GM19035 (cell line): ENCODE measurements at regions not wholly inside any gene's neighbourhood (a gene's known extent, or its start where the extent isn't known, plus 50 kb on each side); places are given as distances from the start of the nearest gene placed in this dataset.
"Not testable (repeated sequence)": the region's sequence is repeated elsewhere in the genome, so short reads cannot be mapped to it uniquely, and the experiment has no call there.

Source experiments
- ATAC-seq: cut with Tn5 transposase; IDR thresholded peaks from one replicate; pipeline ENCODE4 v1.9.1; 2021; ENCODE audit not compliant: unreplicated experiment

DNA sequence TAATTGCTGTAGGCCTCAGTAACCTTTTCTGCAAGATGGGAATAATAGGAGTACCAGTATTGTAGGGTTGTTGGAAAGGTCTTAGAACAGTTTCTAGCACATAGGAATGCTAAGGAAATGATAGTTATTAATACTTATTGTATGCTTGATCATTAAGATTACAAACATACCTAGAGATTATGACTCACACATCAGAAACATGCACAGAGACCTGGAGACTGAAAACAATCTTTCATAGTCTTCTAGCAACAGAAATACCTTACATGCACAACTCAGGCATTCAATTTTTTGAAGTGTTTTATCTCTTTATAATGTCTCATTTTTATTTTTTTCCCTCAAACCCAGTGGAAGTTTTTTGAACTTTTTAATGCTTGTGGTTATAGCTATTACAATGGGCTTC, 104.4 kb upstream of the ZBTB20 start:
- ATAC-seq, result no peak

DNA sequence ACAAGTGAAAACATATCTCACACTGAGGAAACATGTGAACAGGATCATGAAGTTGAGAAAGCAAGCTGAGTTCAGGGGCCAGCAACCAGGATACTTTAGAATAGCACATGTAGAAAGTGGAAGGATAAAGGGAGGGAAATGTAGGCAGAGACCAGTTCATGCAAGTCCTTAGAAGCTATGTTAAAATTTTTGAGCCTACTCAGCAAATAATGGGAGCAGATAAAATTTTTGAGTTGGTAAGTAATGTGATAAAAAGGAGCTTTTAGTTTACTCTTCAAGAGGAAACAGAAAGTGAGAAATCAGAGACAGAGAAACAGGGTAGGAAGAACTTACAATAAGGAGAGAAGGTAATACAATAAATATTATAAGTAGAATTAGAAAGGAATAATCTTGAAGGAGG, 105.6 kb upstream of the ZBTB20 start:
- no peak for ATAC-seq

DNA sequence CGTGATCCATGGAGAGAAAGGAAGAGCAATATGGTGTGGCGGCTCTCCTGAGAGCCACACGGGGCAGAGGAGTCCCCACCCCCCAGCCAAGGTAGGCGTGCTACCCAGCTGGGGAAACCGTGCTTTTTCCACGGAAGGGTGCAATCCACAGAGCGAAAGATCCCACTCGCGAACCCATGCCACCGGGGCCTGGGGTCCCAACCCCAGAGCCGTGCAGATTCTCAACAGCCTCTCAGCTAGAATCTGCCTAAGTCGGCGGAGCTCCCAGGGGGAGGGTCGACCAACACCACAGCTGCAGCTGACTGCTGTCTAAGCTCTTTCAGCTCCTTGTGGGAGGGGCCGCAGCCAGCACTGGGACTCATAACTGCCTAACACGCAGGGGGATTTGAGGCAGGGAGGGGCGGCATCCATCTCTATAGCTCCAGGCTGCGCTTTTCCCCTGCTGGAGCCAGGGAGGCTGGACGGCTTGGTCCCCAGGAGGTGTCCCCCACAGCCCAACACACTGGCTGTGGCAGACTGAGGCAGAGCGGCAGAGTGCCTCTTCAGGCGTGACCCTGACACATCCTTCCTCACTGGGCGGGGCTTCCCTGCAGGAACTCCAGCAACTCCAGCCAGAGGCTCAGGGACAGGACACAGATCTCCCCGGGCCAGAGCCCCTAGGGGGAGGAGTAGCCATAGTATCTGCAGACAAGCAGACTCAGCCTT, 107.6 kb upstream of the ZBTB20 start:
- no peak for ATAC-seq

DNA sequence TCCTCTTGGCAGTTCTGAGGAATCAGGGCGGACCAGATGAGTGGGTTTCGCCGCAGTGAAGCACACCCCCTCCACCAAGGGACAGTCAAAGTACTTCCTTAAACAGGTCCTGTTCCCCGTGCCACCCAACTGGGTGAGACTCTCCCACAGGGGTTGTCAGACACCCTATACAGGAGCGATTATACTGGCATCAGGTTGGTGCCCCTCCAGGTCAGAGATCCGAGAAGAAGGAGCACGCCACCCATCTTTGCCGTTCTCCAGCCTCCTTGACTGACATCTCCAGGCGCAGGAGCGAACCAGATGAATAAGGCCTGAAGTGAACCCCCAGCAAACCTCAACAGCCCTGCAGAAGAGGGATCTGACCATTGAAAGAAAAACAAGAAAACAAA, 108.1 kb upstream of the ZBTB20 start:
- ATAC-seq, result no peak

- ATAC-seq, result no peak
Observed at GRCh38 chr3:115270849-115271248, 123.8 kb upstream of the ZBTB20 start.

DNA sequence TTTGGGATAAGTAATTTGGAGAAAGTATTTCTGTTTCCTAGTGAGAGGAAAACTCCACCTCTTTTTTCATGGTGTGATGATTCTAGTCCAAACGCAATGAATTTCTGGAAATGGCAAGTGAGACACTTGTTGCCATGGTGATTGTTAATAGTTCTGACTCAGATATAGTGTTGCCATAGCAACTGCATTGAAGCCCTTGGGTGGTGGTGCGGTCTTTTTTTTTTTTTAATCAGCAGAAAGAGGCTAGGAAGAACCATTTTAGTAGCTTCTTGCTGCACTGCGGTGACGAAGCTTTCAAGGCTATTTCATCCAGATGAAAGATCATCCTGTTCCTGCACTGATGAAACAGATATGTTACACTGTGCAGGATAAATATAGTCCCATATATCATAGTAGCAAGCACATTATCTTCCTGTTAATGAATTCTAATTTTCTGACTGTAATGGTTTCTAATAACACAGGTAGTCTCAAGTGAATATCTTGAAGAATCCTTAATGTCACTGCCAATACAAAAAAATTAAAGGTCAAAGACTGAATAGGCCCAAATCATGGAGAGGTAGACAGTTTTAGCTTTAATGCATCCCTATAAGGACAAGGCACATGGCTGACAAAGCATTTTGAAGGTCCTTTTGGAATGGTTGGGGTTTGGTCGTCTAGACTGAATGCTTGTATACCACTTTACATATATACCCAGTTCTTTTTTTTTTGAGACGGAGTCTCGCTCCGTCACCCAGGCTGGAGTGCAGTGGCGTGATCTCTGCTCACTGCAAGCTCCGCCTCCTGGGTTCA, 125.1 kb upstream of the ZBTB20 start:
- no peak for ATAC-seq

GRCh38 chr3:115275896-115276295, 128.8 kb upstream of the ZBTB20 start:
- ATAC-seq, result no peak

GRCh38 chr3:115279939-115280338, 132.9 kb upstream of the ZBTB20 start:
- no peak for ATAC-seq

GRCh38 chr3:115280506-115280905, 133.4 kb upstream of the ZBTB20 start:
- ATAC-seq, result no peak

DNA sequence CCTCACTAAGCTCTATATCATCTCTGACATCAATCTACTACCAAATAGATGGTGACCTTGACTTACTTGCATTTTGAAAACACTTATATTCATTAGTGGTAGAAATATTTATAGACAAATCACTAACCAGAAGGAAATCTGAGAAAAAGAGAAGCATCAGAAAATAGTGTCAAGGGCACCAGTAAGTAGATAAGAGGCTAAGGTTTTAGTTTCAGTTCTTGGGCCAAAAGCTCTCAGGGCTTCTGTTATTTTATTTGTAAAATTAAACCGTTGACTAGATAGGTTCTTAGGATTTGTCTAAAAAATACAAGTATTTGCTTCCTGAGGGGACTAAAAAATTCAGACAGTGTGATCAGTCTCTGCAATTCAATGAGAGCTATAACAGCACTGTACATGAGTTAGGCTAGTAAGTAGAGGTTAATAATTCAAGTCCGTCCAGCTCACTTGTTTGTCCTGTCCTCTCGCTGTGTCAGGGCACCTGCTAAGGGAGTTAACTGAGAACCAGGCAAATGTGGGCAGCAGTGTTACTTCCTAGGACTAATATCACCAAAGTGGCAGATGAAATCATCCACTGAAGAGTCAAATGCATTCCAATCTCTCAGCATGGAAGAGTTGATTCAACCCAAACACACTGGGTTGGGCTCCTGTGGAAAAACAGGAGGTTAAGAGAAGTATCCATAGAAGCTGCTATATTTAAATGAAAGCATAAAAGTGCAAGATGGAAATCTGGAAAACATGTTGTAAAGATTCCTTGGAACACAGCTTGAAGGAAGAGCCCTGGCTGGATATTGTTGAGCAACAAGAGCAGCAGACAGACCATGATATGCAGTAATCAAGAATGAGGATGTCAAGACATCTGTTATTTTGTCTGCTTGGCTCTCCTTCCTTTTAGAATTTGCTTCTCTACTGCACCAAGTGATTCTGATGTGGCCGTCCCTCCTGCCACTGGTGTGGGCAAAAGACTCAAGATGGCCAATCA, 134.9 kb upstream of the ZBTB20 start:
- no peak for ATAC-seq

DNA sequence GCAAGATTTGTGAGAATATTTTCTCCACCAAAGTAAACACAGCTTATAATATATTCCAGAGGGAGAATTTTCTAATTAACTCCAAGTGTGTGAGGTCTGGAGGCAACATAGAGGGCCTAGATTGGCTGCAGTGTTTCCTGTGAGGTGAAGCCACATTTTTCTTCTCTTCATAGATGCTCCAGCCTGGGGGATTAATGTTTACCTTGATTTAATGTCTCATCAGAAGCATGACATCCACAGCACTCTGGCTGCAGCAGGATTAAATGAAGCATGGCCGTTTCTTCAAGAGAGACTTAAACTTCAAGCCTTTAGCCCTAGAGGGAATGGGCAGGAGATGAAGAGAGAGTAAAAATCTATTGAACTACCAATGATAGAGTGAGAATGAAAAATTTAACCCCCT, 137.9 kb upstream of the ZBTB20 start:
- no peak for ATAC-seq

GRCh38 chr3:115286529-115287197, 139.6 kb upstream of the ZBTB20 start:
- ATAC-seq, result no peak

DNA sequence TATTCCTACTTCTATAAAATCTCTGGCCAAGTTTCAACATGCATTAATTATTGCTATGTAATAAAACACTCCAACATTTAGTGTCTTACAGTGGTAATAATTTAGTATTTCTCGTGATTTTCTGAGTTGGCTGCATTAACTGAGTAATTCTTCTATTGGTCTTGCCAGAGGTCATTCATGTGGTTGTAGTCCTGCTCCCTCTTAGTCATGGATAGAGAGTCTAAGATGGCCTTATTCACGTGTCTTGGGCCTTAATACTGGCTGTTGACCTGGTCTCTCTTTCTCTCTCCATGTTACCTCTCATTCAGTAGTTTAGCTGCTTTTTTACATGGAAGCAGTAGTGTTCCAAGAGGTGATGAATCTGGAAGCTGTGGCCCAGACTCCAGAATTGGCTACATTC, 140.1 kb upstream of the ZBTB20 start:
- ATAC-seq, result no peak

DNA sequence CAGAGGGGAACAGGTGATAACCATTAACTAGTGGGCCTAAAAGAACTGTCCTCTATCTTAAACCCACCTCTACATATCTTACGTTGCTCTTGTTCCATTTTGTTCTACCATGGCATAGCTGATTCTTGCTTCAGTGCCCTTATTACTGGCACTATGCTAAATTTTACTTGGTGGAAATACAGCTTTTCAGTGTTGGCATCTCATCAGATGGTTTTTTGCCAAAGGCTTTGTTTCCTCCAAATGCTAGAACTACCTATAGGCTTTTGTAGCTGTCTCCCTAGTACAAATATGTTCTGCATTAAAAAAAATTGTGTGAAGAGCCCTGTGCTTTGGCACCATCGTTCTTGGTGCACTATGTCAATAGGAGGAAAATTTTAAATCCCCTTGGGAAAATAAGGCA, 145.0 kb upstream of the ZBTB20 start:
- no peak for ATAC-seq

DNA sequence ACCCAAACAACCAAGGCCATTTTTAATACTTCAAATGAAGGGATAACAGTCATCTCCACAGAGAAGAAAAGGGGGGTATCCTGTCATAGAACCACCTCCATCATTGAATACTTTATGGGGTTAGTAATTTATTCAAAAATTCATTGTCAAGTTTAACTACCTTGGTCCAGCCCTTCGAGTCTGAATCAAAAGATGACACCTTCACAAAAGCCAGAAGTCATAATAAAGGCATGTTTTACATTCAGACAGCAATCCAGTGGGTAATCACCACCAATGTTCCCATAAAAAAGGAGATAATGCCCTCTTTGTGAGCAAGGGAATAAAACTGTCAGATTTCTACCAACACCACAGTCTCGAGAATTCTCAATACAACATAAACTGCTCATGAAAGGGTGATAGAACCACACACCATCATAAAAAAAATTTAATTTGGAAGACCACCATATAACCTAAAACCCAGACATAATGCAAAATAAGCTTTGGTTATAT, 145.6 kb upstream of the ZBTB20 start:
- ATAC-seq, result no peak

- no peak for ATAC-seq
Observed at GRCh38 chr3:115293321-115293720, 146.2 kb upstream of the ZBTB20 start.

DNA sequence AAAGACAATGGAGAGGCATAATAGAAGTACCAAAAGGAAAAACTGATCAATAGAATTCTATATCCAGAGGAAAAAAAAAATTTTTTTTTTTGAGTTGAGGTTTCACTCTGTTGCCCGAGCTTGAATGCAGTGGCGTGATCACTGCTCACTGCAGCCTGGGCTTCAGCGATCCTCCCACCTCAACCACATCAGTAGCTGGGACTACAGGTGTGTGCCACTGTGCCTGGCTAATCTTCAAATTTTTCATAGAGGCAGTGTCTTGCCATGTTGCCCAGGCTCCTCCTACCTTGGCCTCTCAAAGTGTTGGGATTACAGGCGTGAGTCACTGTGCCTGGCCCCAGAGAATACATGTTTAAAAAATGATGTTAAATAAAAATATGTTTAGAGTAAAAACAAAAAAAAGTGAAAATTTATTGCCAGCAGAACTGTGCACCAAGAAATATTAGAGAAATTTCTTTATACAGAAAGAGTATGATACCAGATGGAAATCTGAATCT, 154.3 kb upstream of the ZBTB20 start:
- no peak for ATAC-seq

- not testable (repeated sequence) for ATAC-seq
Observed at GRCh38 chr3:115317953-115318352, 170.9 kb upstream of the ZBTB20 start.

- no peak for ATAC-seq
Observed at GRCh38 chr3:115321400-115321805, 174.3 kb upstream of the ZBTB20 start.

DNA sequence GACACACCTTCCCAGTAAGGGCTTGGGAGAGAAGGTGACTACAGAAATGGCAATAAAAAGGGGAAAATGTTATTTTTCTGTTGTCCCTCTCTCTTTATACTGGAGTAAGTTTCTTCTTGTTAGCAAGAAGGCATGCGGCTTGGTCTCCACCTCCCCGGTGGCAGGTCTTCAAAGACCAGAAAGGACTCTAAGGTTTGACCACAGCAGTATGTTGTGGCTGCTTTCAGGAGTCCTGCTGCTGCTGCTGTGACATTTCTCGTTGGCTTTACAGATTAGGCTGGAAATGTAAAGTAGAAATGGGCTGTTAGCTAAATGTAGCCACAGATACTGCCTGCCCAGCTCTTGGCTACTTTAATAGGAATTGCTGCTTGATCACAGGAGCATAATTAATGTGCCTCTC, 175.8 kb upstream of the ZBTB20 start:
- ATAC-seq, result no peak

GRCh38 chr3:115323380-115323779, 176.3 kb upstream of the ZBTB20 start:
- no peak for ATAC-seq
